Upper lobe of right lung (tissue), 1 donor: ENCODE measurements at regions not wholly inside any gene's neighbourhood (a gene's known extent, or its start where the extent isn't known, plus 50 kb on each side); places are given as distances from the start of the nearest gene placed in this dataset.
"Not testable (repeated sequence)": the region's sequence is repeated elsewhere in the genome, so short reads cannot be mapped to it uniquely, and the experiment has no call there.

ENCODE experiments used
- ATAC-seq: fragments of 200-7000 bp; cut with Tn5 transposase; one replicate; pipeline ENCODE4 v1.9.1; 2020; ENCODE audit warnings: mild to moderate bottlenecking, moderate library complexity
- DNase-seq: peaks from one replicate; pipeline ENCODE4 v3.0.0-alpha.2; 2020
- H3K27ac ChIP-seq: fragments of 200-600 bp; one replicate; pipeline ENCODE4 v1.8.0; 2022
- H3K27me3 ChIP-seq: fragments of 200-600 bp; one replicate; pipeline ENCODE4 v1.8.0; 2022; ENCODE audit warnings: mild to moderate bottlenecking
- H3K36me3 ChIP-seq: fragments of 200-600 bp; one replicate; pipeline ENCODE4 v1.8.0; 2022
- H3K4me1 ChIP-seq: fragments of 200-600 bp; one replicate; pipeline ENCODE4 v1.8.0; 2022
- H3K4me3 ChIP-seq: fragments of 200-600 bp; one replicate; pipeline ENCODE4 v1.8.0; 2022; ENCODE audit warnings: mild to moderate bottlenecking
- H3K9me3 ChIP-seq: fragments of 200-600 bp; one replicate; pipeline ENCODE4 v1.8.0; 2022
- intact Hi-C: fragments of 100-400 bp; cut with DNase I; formaldehyde crosslinking; loops from one replicate; pipeline ENCODE4 v1.11.0; 2022
- TF ChIP-seq, protein P1 (sequence below): fragments of 200-600 bp; IDR thresholded peaks from one replicate; pipeline ENCODE4 v1.8.0; 2022; ENCODE audit warnings: antibody characterized with exemption
- donor health status: DM: no; HTN: yes; CAD: no; lungs with severe emphysema.

DNA sequence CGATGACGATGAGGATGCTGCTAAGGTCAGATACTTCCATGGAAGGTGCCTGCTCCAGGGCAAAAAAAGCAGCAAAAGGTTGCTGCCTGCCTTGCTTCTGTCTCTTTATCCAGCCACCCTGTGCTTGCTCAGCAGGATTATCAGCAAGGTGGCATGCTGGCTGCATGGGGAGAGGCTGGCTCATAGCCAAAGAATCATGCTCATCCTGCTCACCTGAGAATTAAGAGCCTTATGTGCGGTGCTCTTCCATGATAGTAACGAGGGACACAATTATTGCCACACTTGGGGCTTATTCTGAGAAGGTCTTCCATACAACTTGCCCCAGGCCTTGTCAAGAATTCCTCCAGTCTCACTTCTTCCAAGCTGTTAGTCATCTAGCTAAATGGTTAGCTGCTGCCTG, 60.4 kb upstream of the SEC11C start:
- TF ChIP-seq, protein P1, sequence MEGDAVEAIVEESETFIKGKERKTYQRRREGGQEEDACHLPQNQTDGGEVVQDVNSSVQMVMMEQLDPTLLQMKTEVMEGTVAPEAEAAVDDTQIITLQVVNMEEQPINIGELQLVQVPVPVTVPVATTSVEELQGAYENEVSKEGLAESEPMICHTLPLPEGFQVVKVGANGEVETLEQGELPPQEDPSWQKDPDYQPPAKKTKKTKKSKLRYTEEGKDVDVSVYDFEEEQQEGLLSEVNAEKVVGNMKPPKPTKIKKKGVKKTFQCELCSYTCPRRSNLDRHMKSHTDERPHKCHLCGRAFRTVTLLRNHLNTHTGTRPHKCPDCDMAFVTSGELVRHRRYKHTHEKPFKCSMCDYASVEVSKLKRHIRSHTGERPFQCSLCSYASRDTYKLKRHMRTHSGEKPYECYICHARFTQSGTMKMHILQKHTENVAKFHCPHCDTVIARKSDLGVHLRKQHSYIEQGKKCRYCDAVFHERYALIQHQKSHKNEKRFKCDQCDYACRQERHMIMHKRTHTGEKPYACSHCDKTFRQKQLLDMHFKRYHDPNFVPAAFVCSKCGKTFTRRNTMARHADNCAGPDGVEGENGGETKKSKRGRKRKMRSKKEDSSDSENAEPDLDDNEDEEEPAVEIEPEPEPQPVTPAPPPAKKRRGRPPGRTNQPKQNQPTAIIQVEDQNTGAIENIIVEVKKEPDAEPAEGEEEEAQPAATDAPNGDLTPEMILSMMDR: no peak
- Histone ChIP-seq H3K4me1 (no peaks in the 10 kb centered on the region), H3K36me3 (no peaks in the 10 kb centered on the region), H3K27me3 (no peaks in the 10 kb centered on the region), H3K4me3 (no peak overlapping the region), H3K9me3 (no peaks in the 10 kb centered on the region), H3K27ac (no peak overlapping the region)
- intact Hi-C loops: loop anchor here (5.0 kb wide), 1 partner anchor 302 kb away; no protein-coding TSS in a partner anchor
- ATAC-seq (no peak), DNase-seq (no peak)

DNA sequence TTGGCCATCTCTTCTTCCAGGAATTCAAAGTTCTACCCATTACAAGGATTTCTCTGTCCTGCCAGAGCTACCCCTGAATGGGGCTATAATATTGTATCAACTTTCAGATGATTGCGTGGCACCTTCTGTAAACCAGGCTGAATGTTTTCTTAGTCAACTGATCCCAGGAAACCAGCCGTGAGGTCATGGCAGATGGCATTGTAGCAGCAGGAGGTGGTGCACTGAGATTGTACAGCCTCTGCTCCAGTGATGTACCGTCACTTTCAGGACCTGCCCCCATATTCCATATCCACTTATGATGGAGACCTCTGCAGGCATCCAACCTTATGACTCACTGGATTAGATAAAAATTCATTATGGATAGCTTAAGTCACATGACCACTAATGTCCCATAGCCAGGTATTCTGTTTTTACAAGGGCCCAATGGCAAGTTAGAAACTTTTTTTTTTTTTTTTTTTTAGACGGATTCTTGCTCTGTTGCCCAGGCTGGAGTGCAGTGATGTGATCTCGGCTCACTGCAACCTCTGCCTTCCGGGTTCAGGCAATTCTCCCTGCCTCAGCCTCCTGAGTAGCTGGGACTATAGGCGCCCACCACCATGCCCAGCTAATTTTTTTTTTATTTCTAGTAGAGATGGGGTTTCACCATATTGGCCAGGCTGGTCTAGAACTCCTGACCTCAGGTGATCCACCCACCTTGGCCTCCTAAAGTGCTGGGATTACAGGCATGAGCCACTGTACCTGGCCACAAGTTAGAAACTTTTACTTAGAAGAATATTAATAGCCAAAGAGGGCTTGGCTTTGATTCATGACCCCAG, 59.8 kb upstream of the SEC11C start:
- DNase-seq, H3K4me1 ChIP-seq, H3K4me3 ChIP-seq, H3K27ac ChIP-seq, H3K27me3 ChIP-seq, H3K9me3 ChIP-seq, H3K36me3 ChIP-seq, ATAC-seq: not testable (repeated sequence)
- intact Hi-C loops: loop anchor here (5.0 kb wide), 1 partner anchor 303 kb away; no protein-coding TSS in a partner anchor

DNA sequence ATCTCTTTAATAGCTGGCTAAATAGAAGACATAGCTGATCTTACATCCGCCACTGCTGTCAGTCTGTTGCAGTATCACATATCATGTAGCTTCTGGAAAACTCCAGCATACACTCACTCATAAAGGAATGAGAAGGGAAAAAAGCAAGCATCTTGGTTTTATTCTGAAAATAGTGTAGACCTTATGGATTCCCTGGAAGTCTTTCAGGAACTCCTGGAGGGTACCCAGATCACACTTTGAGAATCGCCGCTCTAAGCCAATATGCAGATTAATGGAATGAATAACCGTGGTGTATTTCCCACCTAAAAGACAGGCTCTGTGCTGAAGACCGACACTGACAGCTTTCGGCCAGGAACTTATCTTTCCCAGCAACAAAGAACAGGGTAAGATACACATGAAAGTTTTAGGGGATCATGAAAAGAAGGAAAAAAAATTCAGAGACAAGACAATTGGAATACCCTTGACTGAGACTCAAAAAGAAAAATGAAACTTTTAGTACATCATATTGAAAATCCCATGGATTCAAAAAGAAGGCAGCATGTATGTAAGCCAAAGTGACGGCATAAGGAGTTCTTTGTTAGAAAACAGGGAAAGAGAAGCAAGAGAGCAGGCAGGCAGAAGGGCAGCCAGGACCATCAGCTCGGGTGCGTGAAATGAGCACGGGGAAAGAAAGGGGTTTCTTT, 56.4 kb upstream of the SEC11C start:
- TF ChIP-seq, protein P1: no peak
- no peaks in the 10 kb centered on the region for H3K4me1 ChIP-seq
- ATAC-seq (no peak), DNase-seq (no peak)
- H3K9me3 ChIP-seq: no peaks in the 10 kb centered on the region
- no peaks in the 10 kb centered on the region for H3K36me3 ChIP-seq
- intact Hi-C loops: no loop called here
- H3K27ac ChIP-seq: no peak overlapping the region
- H3K4me3 ChIP-seq: no peak overlapping the region
- peaks cover 3% of the 10 kb centered on the region for H3K27me3 ChIP-seq

DNA sequence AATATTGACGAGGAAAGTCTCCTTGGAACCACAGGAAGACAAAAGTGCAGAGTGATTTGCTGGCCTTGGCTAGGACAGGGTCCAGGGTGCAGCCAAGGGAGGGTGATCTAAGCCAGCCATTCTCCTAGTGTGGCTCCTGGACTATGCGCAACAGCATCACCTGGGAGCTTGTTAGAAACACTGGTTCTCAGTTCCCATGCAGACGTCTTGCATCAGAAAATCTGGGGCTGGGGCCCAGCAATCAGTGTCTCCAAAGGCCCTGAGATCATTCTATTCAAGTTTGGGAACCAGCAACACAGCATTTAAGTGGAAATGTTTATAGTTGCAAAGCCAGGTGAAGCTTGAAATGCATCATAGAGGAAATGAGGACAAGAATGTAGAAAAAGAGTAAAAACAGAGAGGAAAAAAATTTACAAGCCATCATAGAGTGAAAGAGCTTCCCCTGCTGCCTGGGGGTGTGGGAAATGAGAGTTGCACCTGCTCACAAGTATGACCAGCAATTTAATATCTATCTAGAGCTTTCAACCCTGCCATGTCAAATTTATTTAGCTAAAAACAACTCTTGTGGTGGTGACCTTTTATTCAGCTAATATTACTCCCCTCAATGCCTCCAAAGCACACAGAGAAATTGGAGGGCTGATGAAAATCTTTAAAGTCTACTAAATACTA, 54.4 kb upstream of the SEC11C start:
- TF ChIP-seq, protein P1: no peak

DNA sequence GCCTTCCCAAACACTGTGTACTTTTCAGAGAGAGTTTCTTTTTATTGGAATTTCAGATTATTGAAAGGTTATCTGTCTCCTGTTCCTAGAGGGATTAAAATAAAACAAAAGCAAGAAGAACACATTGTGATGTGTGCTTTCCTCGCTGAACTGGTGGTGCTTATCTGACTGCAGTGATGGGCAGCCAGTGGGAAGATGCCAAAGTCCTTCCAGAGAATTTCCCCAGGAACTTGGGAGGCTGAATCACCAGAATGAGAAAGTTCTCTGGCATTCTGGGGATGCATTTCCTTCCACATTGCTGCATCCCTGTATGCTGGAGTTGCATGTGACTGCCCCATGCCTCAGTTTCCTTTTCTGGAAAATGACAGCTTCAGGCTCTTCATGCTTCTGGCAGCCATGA, 53.9 kb upstream of the SEC11C start:
- Histone ChIP-seq H3K4me3 (no peak overlapping the region), H3K27me3 (peaks cover 9% of the 10 kb centered on the region), H3K36me3 (no peaks in the 10 kb centered on the region), H3K4me1 (no peaks in the 10 kb centered on the region), H3K9me3 (no peaks in the 10 kb centered on the region), H3K27ac (no peak overlapping the region)
- TF ChIP-seq, protein P1: no peak
- ATAC-seq: no peak
- intact Hi-C loops: no loop called here
- DNase-seq: no peak

More for the DNA sequence above, 54.4 kb upstream of the SEC11C start:
- no peaks in the 10 kb centered on the region for H3K4me1 ChIP-seq
- H3K27me3 ChIP-seq: peaks cover 9% of the 10 kb centered on the region
- H3K36me3 ChIP-seq: no peaks in the 10 kb centered on the region
- intact Hi-C loops: no loop called here
- H3K4me3 ChIP-seq: no peak overlapping the region
- no peaks in the 10 kb centered on the region for H3K9me3 ChIP-seq
- DNase-seq (no peak), ATAC-seq (no peak)
- H3K27ac ChIP-seq: no peak overlapping the region

DNA sequence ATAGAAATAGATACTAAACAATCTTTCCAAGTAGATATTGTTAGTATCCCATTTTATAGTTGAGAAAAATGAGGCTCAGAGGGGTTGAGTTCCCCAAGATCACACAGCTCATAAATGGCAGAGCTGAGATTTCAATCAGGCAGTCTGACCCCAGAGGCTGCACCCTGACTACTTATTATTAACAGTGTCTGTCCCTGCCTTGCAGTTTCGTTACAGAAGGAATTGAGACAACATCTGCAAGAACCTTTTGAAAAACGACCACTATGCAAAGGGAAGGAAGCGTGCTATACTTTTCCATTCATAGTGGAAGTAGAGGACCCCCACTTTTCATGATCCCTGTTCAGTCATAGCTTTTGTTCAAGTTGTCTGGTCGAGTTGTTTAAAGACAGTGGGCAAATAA, 53.2 kb upstream of the SEC11C start:
- ATAC-seq: no peak
- Histone ChIP-seq H3K9me3 (no peaks in the 10 kb centered on the region), H3K4me3 (no peak overlapping the region), H3K27me3 (peaks cover 9% of the 10 kb centered on the region), H3K27ac (no peak overlapping the region), H3K36me3 (no peaks in the 10 kb centered on the region), H3K4me1 (no peaks in the 10 kb centered on the region)
- intact Hi-C loops: no loop called here
- DNase-seq: no peak
- TF ChIP-seq, protein P1: no peak
